Fibroblast of mammary gland (primary cell): ENCODE measurements at regions not wholly inside any gene's neighbourhood (a gene's known extent, or its start where the extent isn't known, plus 50 kb on each side); places are given as distances from the start of the nearest gene placed in this dataset.

Experiments
- DNase-seq: peaks from one replicate; pipeline ENCODE4 v3.0.0-alpha.2; 2010; ENCODE audit warnings: low read depth
- H3K4me3 ChIP-seq: 2 replicates; pipeline ENCODE4 v1.5.1; 2011; ENCODE audit warnings: low read depth, mild to moderate bottlenecking, low read length, moderate library complexity; ENCODE audit not compliant: control insufficient read depth
- CTCF ChIP-seq: conservative IDR thresholded peaks from 2 replicates; pipeline ENCODE4 v1.5.1; 2011; ENCODE audit warnings: low read depth, low read length, inconsistent platforms; ENCODE audit not compliant: control insufficient read depth, insufficient read depth

- no peak for DNase-seq
Observed at GRCh38 chr4:90069151-90069550, 58.0 kb upstream of the CCSER1 start.

GRCh38 chr4:90071289-90072235 is 55.6 kb upstream of the CCSER1 start:
- no peak for DNase-seq
- no peak overlapping the region for H3K4me3 ChIP-seq
- TF ChIP-seq CTCF: no peak

More at GRCh38 chr4:90069151-90069550, 58.0 kb upstream of the CCSER1 start:
- no peak for TF ChIP-seq CTCF
- H3K4me3 ChIP-seq: no peak overlapping the region

GRCh38 chr4:90074322-90074886 is 52.8 kb upstream of the CCSER1 start:
- TF ChIP-seq CTCF: no peak
- H3K4me3 ChIP-seq: no peak overlapping the region
- no peak for DNase-seq
